Thymus (tissue), 11 donors: ENCODE measurements at regions not wholly inside any gene's neighbourhood (a gene's known extent, or its start where the extent isn't known, plus 50 kb on each side); places are given as distances from the start of the nearest gene placed in this dataset.

ENCODE experiments used
- DNase-seq, 9 donors: peaks; one replicate each; pipeline ENCODE4 v3.0.0-alpha.2; 2013; ENCODE audit warnings: low spot score in 9 of 9, low read depth in 6 of 9, missing footprints in 1 of 9
- H3K27ac ChIP-seq, 2 donors: one replicate each; pipeline ENCODE4 v1.5.1; 2013; ENCODE audit warnings: control low read depth in 1 of 2, low read depth in 1 of 2, low read length in 1 of 2, mild to moderate bottlenecking in 1 of 2, moderate library complexity in 1 of 2
- H3K27me3 ChIP-seq, 2 donors: one replicate each; pipeline ENCODE4 v1.5.1; 2013; ENCODE audit warnings: low read length in 1 of 2; ENCODE audit not compliant: control insufficient read depth in 2 of 2, insufficient read depth in 1 of 2
- H3K36me3 ChIP-seq, 2 donors: one replicate each; pipeline ENCODE4 v1.5.1; 2013; ENCODE audit warnings: low read length in 1 of 2, mild to moderate bottlenecking in 1 of 2, moderate library complexity in 1 of 2; ENCODE audit not compliant: control insufficient read depth in 2 of 2, insufficient read depth in 2 of 2
- H3K4me1 ChIP-seq, 2 donors: one replicate each; pipeline ENCODE4 v1.5.1; 2013; ENCODE audit warnings: low read length in 2 of 2; ENCODE audit not compliant: control insufficient read depth in 2 of 2, insufficient read depth in 2 of 2
- H3K4me3 ChIP-seq, 2 donors: one replicate each; pipeline ENCODE4 v1.5.1; 2013; ENCODE audit warnings: low read length in 2 of 2, control low read depth in 1 of 2, mild to moderate bottlenecking in 1 of 2
- H3K9me3 ChIP-seq, 2 donors: one replicate each; pipeline ENCODE4 v1.5.1; 2013; ENCODE audit warnings: low read length in 1 of 2, mild to moderate bottlenecking in 1 of 2; ENCODE audit not compliant: control insufficient read depth in 2 of 2, insufficient read depth in 1 of 2
- WGBS: extraction: QIAGEN DNeasy Blood & Tissue Kit; methylation state at CpG from one replicate; pipeline ENCODE4 v1.1.7; 2013; 5-methylcytosine and 5-hydroxymethylcytosine counted together
- donor health status: healthy.

DNA sequence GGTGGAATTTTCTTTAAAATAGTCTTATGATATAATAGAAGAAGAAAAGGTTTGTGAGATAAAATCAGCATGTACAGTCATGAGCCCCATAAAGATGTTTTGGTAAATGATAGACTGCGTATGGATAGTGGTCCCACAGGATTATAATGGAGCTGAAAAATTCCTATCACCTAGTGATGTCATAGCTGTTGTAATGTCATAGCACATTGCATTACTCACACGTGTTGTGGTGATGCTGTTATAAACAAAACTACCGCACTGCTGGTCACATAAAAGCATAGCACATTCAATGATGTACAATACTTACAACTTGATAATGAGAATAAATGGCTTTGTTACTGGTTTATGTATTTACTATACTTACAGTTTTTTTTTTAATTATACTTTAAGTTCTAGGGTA lies 715.2 kb upstream of the HTR2C start:
- Histone ChIP-seq H3K27me3 (no peaks in the 10 kb centered on the region), H3K4me1 (no peaks in the 10 kb centered on the region), H3K9me3 (no peaks in the 10 kb centered on the region), H3K27ac (no peak overlapping the region), H3K36me3 (no peaks in the 10 kb centered on the region), H3K4me3 (no peak overlapping the region)
- WGBS, result 67% methylated on average over 3 of the region's 3 CpGs
- DNase-seq, result no peak

DNA sequence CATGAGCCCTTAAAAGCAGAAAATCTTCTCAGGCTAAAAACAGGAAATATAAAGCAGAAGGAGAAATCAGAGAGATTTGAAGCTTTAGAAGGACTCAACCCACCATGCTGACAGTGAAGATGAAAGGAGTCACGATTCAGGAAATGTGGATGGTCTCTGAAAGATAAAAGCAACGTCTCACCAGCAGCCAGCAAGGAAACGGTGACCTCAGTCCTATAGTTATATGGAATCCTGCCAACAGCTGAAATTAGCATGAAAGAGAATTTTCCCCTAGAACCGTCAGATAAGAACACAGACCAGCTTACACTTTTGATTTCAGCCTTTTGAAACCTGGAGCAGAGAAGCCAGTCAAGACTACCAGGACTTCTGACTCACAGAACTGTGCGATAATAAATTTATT lies 715.7 kb upstream of the HTR2C start:
- H3K27me3 ChIP-seq, result no peaks in the 10 kb centered on the region
- no peak overlapping the region for H3K27ac ChIP-seq
- WGBS, result 2% methylated on average over 5 of the region's 5 CpGs
- no peak overlapping the region for H3K4me3 ChIP-seq
- H3K4me1 ChIP-seq, result no peaks in the 10 kb centered on the region
- H3K9me3 ChIP-seq, result no peaks in the 10 kb centered on the region
- no peaks in the 10 kb centered on the region for H3K36me3 ChIP-seq
- DNase-seq, result peak in 1 of 9 donors; percentile 16

DNA sequence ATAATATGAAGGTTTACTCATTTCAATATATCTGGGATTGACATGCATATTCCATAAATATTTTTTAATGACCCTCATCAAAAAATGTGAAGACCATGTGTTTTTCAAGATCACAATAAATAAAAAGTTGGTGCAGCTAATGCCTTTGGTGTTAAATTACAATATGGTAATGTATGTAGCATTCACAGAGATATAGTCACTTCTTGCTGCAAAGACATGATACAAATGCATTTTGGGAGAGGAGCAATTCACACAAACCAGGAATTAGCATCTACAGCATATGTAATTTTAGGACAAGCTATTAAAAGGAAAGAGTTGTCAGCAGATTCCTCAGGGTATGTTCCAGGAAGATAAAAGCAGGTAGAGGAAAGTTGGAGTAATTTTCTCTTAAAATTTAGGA lies 734.5 kb upstream of the HTR2C start:
- Histone ChIP-seq H3K36me3 (no peaks in the 10 kb centered on the region), H3K4me1 (no peaks in the 10 kb centered on the region), H3K4me3 (no peak overlapping the region), H3K27me3 (no peaks in the 10 kb centered on the region), H3K9me3 (no peaks in the 10 kb centered on the region), H3K27ac (no peak overlapping the region)
- no peak for DNase-seq

DNA sequence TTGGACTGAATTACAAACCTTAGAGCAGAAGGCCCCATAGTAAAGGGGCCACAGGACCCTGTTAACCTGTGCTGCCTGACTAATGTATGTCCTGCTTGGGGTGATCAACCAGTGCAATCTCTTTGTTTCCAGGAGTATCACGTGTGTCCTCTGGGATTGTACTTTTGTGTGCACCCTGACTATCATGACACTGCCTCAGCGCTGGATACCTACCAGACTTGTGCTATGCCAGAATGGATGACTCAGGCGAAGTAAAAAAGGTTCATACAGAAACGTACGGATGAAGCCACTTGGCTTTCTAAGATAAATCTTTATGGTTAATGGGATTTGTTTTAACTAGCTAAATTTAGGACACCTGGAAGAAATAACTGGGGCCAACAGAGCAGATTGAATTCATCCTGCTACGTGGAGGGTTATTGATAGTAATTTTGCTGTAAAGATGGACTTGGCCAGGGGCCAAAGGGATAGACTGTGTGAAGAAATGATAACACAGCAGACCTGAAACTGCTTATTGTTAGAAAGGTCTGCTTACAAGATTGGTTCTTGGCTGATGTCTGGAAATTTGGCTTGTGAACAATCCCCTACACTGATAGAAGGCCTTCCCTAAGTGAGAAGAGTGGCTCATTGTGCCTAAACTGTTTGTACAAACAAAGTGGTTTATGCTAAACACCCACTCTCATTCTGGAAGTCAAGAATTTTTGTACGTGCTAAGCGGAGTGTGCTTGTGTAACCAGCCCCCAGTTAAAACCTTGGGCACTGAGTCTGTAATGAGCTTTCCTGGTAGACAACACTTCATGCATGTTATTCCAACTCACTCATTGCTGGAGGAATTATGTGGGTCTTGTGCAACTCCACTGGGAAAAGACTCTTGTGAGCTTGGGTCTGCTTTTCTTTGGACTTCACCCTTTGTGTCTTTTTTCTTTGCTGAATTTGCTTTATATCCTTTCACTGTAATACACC lies 750.5 kb upstream of the HTR2C start:
- DNase-seq, result no peak
- 95% methylated on average over 8 of the region's 8 CpGs for WGBS
- Histone ChIP-seq H3K9me3 (no peaks in the 10 kb centered on the region), H3K4me3 (no peak overlapping the region), H3K27ac (no peak overlapping the region), H3K4me1 (no peaks in the 10 kb centered on the region), H3K36me3 (no peaks in the 10 kb centered on the region), H3K27me3 (no peaks in the 10 kb centered on the region)

DNA sequence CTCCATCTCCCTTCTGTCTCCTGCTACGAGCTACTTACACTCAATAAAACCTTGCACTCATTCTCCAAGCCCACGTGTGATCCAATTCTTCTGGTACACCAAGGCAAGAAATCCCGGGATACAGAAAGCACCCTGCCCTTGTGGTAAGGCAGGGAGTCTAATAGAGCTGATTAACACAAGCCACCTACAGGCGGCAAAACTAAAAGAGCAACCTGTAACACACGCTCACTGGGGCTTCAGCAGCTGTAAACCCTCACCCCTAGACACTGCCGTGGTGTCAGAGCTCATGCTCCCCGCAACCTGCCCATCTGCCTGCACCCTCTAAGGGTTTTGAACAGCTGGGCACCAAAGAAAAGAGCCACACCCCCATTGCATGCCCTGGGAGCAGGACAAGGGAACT lies 755.4 kb upstream of the HTR2C start:
- H3K9me3 ChIP-seq, result no peaks in the 10 kb centered on the region
- no peak overlapping the region for H3K27ac ChIP-seq
- no peak overlapping the region for H3K4me3 ChIP-seq
- WGBS, result 75% methylated on average over 7 of the region's 7 CpGs
- no peak for DNase-seq
- H3K4me1 ChIP-seq, result no peaks in the 10 kb centered on the region
- H3K36me3 ChIP-seq, result no peaks in the 10 kb centered on the region
- no peaks in the 10 kb centered on the region for H3K27me3 ChIP-seq

DNA sequence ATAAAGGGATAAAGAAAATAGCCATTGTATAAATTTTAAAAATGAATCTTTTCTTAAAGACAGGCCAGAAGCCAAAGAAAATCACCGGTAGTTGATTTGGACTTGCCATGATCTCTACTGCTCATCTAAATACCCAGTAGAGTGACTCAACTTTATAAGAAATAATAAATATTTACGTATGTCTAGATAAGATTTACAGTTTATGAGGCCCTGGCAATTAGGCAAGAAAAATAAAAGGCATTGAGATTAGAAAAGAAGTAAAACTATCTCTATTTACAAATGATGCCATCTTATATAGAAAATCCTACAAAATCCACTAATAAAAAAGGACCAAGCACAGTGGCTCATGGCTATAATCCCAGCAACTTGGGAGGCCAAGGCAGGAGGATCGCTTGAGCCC lies 765.5 kb upstream of the HTR2C start:
- no peak overlapping the region for H3K27ac ChIP-seq
- H3K36me3 ChIP-seq, result no peaks in the 10 kb centered on the region
- H3K4me1 ChIP-seq, result no peaks in the 10 kb centered on the region
- H3K9me3 ChIP-seq, result no peaks in the 10 kb centered on the region
- no peak overlapping the region for H3K4me3 ChIP-seq
- no peak for DNase-seq
- no peaks in the 10 kb centered on the region for H3K27me3 ChIP-seq
- WGBS, result 95% methylated on average over 3 of the region's 3 CpGs

DNA sequence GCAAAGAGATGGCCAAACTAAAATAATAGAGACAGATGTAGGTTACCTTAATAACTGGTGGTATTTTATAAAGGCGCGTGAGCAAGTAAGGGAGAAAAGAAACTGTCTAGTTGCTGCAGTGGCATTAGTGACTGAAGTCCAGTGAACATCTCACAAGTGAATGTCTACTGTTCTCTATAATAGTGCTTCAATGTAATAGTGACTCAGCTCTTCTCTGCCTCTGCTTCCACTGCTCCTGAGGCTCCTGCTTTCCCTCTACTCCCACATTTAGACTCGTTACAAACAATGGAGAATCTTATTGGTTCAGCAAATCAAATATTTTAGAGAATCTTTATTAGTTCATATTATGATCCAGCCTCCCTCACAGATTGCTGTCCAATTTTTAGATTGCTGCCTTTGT lies 779.1 kb upstream of the HTR2C start:
- H3K36me3 ChIP-seq, result no peaks in the 10 kb centered on the region
- H3K4me3 ChIP-seq, result no peak overlapping the region
- no peak overlapping the region for H3K27ac ChIP-seq
- WGBS, result 89% methylated on average over 3 of the region's 3 CpGs
- H3K9me3 ChIP-seq, result no peaks in the 10 kb centered on the region
- no peak for DNase-seq
- H3K4me1 ChIP-seq, result no peaks in the 10 kb centered on the region
- H3K27me3 ChIP-seq, result no peaks in the 10 kb centered on the region

DNA sequence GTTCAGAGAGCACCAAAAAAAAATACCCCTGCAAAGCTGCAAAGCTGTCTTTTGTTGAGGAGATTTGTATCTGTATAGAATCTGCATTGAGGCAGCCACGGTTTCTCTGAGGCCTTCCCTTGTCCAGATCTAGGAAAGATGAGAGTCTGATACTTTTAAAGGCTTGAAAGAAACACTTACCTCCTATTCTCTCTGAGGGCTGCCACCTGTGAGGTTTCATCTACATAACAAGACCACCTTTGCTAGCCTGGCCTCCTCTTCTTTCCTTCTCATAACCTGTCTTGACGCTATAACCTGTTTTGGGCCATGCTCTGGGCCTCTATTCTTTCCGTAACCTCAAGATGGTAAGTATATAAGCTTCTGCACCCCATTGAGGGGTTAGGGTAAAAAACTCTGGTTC lies 779.6 kb upstream of the HTR2C start:
- no peak for DNase-seq
- no peak overlapping the region for H3K4me3 ChIP-seq
- no peaks in the 10 kb centered on the region for H3K9me3 ChIP-seq
- H3K4me1 ChIP-seq, result no peaks in the 10 kb centered on the region
- H3K27ac ChIP-seq, result no peak overlapping the region
- H3K27me3 ChIP-seq, result no peaks in the 10 kb centered on the region
- no peaks in the 10 kb centered on the region for H3K36me3 ChIP-seq
- 95% methylated on average over 3 of the region's 3 CpGs for WGBS

DNA sequence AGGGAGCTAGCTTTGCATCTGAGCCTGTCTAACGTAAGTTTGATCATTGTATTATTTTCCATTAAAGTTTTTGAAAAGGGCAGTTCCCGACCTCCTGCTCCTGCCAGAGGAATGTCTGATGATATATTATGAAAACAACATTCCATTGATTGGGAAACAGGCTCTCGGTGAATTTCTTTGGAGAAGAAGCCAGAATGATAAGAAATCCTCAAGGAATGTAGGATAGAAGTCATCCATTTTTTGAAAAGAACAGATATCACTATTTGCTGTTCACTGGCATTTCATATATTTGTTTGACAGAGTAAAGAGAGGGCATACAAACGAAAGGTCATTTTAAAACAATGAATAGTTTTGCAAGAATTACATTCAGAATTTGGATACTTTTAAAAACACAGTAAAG lies 781.0 kb upstream of the HTR2C start:
- 91% methylated on average over 4 of the region's 4 CpGs for WGBS

More for the DNA sequence above, 781.0 kb upstream of the HTR2C start:
- no peaks in the 10 kb centered on the region for H3K9me3 ChIP-seq
- no peaks in the 10 kb centered on the region for H3K27me3 ChIP-seq
- H3K27ac ChIP-seq, result no peak overlapping the region
- no peak overlapping the region for H3K4me3 ChIP-seq
- H3K4me1 ChIP-seq, result no peaks in the 10 kb centered on the region
- H3K36me3 ChIP-seq, result no peaks in the 10 kb centered on the region
- no peak for DNase-seq
